Dedifferentiated amniotic fluid mesenchymal stem cell (primary cell): ENCODE measurements at regions not wholly inside any gene's neighbourhood (a gene's known extent, or its start where the extent isn't known, plus 50 kb on each side); places are given as distances from the start of the nearest gene placed in this dataset.
"Not testable (repeated sequence)": the region's sequence is repeated elsewhere in the genome, so short reads cannot be mapped to it uniquely, and the experiment has no call there.

Experiments used
- DNase-seq: peaks from one replicate; pipeline ENCODE4 v3.0.0-alpha.2; 2016; ENCODE audit errors: extremely low spot score

GRCh38 chr12:127803545-127803944 is 463.4 kb upstream of the TMEM132C start:
- no peak for DNase-seq

GRCh38 chr12:127809275-127809674 is 457.7 kb upstream of the TMEM132C start:
- peak; percentile 94 for DNase-seq

GRCh38 chr12:127810041-127810440 is 456.9 kb upstream of the TMEM132C start:
- DNase-seq: peak; percentile 94

GRCh38 chr12:127810459-127810858 is 456.5 kb upstream of the TMEM132C start:
- not testable (repeated sequence) for DNase-seq

- peak; percentile 94 for DNase-seq
Observed at GRCh38 chr12:127811988-127812387, 455.0 kb upstream of the TMEM132C start.

GRCh38 chr12:127813147-127813546 is 453.8 kb upstream of the TMEM132C start:
- no peak for DNase-seq

GRCh38 chr12:127819056-127819455 is 447.9 kb upstream of the TMEM132C start:
- no peak for DNase-seq

GRCh38 chr12:127820271-127820670 is 446.7 kb upstream of the TMEM132C start:
- no peak for DNase-seq

GRCh38 chr12:127820846-127821245 is 446.1 kb upstream of the TMEM132C start:
- DNase-seq: no peak

GRCh38 chr12:127822809-127823411 is 444.1 kb upstream of the TMEM132C start:
- DNase-seq: no peak

GRCh38 chr12:127823801-127824200 is 443.2 kb upstream of the TMEM132C start:
- DNase-seq: no peak

GRCh38 chr12:127829281-127830064 is 437.5 kb upstream of the TMEM132C start:
- no peak for DNase-seq

- no peak for DNase-seq
Observed at GRCh38 chr12:127830065-127830460, 436.9 kb upstream of the TMEM132C start.

- DNase-seq: no peak
Observed at GRCh38 chr12:127830730-127831129, 436.2 kb upstream of the TMEM132C start.

- DNase-seq: no peak
Observed at GRCh38 chr12:127832172-127832571, 434.8 kb upstream of the TMEM132C start.

- DNase-seq: not testable (repeated sequence)
Observed at GRCh38 chr12:127836802-127837201, 430.2 kb upstream of the TMEM132C start.

- DNase-seq: no peak
Observed at GRCh38 chr12:127857661-127858060, 409.3 kb upstream of the TMEM132C start.

GRCh38 chr12:127860536-127860935 is 406.4 kb upstream of the TMEM132C start:
- no peak for DNase-seq

GRCh38 chr12:127861406-127861805 is 405.6 kb upstream of the TMEM132C start:
- DNase-seq: no peak

- DNase-seq: no peak
Observed at GRCh38 chr12:127873306-127873705, 393.7 kb upstream of the TMEM132C start.

- DNase-seq: peak; percentile 34
Observed at GRCh38 chr12:127881371-127882140, 385.4 kb upstream of the TMEM132C start.

- DNase-seq: no peak
Observed at GRCh38 chr12:127883013-127883412, 384.0 kb upstream of the TMEM132C start.
